ENCODE measurements at regions not wholly inside any gene's neighbourhood (a gene's known extent, or its start where the extent isn't known, plus 50 kb on each side); places are given as distances from the start of the nearest gene placed in this dataset.

DNA sequence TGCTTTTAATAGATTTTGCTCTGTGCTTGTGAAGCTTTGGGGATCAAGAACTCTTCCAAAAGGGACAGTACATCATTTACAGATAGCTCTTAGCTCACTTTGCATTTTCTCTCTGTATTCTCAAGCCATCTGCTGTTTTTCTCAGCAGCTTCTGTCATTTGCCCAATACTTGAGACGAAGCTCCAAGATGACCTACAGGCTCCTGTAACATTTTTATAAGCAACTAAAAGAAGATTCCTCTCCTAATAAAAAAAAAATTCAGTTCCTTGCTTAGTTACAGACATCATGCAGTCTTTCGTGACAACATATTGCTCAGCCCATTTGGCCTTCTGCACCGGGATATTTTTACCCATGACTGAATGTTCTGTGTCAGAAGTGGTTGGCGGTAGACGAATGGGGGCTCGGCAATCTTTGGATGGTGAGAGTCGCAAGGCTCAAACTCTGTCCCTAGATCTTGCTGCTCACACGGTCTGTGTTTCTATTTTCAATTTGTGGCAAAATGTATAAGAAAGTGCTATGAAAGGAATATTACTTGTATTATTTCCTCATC, 215.6 kb downstream of the FSCB start:
- FAIRE-seq = no peak

DNA sequence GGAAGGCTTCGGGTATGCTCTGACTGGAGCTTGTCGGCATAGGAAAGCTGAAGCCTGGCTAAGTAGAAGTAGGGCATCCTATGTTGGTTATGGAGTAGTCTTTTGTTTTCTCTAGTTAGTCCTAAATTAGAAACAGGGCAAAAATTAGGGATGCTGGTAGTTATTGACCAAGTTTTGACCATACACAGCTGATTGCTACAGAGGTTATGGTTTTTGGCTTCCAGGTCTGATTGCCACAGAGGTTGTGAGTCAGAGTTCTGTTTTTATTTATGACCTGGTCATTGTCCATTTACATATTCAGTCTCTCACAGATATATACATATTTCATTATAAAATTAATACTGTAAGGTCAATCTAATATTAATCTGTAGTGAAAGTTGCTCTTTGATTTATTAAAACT, 219.2 kb downstream of the FSCB start:
- no peak for FAIRE-seq

DNA sequence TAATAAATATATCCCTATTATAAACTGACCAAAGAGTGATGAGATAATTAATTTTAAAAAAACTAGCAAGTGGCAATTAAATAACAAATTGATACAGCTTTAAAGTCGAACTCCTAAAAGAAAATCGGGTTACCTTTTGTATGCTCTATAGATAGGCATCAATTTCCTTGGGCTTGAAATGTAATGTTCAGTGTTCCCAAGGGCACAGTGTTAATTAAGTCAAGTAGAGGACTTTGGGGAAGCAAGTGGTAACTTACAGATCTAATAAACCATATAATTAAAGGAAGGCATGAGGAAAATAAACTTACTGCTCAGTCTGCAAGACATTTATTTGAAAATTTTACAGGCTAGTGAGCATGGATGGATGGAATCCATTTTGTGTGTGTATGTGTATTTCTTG, 220.9 kb downstream of the FSCB start:
- FAIRE-seq = no peak

DNA sequence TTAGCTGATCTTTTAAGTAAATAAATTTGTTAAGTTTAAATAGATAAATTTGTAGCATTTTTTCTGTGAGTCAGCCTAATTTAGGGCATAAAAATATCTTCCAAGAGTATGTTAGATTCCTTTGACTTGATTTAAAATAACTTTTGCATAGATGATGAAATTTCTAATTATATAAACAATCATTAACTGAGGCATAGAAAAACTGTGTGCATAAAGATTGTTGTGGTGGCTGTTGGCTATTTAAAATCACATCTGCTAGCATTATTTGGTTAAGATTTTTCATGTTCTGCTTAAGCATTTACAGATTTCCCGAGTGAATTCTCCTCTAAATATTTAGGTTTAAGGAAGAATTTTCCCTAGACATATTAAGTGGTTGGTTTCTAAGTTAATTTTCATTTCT, 223.2 kb downstream of the FSCB start:
- peak; percentile 5 for FAIRE-seq

DNA sequence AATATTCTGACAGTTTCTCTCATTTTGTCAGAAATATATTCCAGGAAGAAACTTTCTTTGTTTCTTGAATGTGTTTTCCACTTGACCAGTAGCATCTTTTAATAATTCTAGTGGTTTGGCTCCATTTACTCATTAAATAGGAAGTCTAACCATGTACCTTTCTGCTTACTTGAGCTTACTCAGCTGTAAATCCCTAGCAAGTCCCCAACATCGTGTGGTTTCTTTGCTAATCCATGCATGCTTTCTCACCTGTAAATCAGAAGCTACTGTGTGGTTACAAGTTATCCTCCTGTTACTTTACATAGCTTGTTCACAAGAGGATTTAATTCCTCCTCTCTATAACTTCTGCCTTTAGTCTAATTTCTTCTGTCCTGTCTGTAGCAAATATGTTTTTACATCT, 227.7 kb downstream of the FSCB start:
- no peak for FAIRE-seq

DNA sequence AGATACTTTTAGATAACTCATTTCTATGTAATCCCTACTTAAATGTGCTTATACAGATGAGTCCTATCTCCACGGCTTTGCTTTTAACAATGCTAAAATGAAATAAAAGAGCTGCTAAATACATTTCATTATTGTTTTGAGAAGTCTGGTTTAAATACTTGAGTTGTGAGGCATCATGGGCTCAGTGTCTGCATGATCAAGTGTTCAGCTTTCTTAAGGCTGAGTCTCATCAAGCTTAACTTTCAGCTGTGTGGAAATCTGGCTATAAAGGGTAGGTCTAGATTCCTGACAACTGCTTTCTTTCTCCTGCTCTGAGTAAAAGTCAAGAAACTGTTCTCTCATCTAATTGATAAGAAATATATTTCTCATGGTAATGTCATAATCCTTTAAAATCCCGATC, 235.4 kb downstream of the FSCB start:
- FAIRE-seq = no peak

DNA sequence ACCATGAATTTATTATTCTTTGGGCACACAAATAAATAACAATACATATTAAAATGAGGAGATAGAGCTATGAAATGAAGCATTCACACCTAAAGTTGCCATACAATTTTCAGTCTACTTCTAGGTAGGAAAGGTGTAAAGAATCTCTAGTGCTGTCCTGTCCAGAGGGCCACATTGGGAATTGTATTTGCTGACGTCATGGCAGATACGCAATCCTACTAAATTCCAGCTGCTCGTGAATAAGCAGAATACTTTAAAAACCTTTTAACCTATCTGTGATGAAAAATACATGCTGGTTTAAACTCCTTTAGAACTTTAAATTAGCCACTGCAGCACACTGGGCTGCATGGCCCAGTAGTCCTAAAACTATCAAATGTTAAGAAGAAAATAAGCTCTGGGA, 236.1 kb downstream of the FSCB start:
- FAIRE-seq = no peak

DNA sequence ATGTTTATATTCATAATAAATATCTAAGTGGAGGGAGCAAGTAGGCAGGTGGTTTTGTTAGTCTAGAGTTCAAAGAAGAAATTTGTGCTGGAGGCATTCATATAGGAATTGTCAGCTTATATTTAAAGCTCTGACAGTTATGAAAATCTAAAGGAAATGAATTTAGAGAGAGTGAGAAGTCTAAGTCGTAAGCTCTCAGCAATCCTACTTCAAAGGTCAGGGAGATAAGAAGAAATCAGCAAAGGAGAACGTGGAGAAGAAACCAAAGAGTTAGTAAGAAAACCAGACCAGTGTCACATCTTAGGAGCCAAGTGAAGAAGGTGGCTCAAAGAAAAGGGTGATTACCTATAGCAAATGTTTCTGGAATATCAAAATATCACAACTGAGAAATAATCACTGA, 241.8 kb downstream of the FSCB start:
- no peak for FAIRE-seq

DNA sequence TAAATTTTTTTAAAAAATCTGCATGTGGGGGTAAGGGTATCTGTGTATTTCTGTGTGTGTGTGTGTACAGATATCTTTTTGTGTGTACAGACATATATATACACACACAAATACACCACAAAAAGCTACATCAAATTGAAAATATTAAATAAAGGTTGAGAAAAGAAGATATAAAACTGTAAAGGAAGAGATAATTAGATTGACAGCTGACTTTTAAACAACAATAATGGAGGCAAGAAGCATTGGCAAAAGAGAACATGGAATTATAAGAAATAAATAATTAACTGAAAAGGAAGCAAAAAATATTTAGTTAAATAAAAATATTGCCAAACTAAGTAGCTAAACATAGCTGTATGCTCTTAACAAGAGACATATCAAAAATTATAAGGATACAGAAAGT, 291.4 kb downstream of the FSCB start:
- no peak for FAIRE-seq

DNA sequence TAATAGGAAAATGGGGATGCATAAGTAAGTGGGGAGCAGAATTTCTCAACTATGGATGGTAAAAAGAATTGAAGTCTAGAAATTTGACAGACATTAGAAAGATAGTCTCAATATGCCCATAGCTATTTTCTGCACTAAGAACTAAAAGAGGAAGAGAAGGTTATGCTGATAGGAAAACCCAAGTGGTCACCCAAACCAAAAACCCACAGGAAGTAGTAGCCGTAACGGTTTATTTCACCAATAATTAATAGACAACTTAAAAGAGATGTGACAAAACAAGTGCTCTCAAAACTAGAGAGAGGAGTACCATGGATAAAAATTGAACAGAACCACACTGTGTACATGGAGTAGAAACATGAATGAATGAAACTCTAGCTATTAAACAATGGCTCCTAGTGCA, 295.4 kb downstream of the FSCB start:
- no peak for FAIRE-seq

DNA sequence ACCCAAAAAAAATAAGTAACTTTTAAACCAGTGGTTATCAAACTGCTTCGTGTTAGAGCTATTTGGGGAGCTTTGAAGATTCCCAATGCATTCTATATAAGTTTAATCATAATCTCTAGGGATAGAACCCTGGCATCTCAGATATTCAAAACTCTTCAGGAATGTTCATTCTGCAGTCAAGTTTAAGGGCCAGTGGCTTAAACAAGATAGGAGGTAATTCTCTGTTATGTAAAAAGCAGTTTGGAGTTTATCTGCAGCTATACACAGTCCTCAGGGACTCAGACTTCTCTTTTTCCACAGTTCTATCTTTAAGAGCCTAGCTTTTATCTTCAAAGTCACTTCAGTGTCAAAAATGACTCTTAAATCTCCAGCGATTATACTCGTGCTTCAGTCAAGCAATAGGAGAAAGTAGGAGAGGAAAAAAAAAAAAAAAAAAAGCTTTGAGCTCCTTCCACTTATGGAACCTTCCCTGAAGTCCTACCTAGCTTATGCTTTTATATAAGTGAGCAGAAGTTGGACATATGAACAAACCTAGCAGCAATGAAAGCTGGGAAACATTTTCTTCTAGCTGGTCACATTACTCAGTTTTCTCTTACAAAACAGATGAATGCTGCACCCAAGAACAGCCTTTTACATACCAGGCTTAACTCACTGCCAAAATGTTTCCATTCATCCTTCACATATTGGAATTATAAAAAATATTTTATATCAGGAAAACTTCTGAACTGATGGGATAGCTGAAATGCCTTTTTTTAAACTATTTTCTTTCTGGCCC, 302.8 kb downstream of the FSCB start:
- no peak for FAIRE-seq

DNA sequence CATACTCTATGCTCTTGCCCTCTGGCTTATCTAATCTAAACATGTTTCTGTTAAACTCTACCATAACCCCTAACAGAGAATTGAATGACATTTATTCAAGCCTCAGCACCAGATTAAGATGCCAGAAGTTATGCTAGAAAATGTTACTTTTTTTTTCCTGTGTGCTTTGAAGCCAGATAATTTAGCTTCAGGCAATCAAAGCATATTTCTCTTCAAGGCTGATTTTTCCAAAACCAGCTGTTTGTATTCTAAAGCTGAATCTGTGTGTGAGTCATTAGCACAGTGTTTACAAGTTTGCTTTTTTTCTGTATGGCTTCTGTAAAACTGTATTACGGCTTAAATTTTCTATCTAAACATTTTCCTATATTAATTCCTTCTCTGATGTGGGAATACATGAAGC, 326.1 kb downstream of the FSCB start:
- FAIRE-seq = no peak

DNA sequence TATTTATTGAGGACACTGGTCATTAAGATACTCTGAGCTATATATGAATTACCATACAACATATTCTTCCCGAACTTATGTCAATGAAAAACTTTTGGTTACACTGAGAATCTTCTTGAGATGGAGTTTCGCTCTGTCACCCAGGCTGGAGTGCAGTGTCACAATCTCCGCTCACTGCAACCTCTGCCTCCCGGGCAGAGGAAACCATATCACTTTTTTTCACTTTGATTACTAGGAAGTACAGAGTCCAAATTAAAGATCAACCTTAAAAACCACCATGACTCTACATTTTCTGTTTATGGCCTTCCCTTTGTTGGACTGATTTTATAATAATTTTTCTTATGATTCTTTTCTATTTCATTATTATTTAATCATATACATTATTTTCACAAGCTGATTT, 336.5 kb downstream of the FSCB start:
- FAIRE-seq = no peak

DNA sequence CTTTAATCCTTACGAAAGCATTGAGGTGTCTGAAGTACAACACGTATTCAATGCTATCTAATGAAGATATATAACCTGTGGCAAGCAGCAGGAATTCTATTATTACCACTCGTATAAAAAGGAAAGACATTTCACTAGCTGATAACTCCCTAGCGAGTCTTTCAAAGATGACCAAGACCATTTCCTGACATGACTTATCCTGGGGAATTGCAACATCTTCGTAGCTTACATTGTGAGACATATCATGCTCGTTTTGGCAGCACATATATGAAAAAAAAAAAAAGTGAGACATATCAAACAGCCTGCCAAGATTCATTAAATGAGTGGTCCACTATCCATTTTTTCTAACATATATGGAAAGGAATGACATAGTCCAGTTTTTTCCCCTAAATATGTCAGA, 337.0 kb downstream of the FSCB start:
- FAIRE-seq = no peak

DNA sequence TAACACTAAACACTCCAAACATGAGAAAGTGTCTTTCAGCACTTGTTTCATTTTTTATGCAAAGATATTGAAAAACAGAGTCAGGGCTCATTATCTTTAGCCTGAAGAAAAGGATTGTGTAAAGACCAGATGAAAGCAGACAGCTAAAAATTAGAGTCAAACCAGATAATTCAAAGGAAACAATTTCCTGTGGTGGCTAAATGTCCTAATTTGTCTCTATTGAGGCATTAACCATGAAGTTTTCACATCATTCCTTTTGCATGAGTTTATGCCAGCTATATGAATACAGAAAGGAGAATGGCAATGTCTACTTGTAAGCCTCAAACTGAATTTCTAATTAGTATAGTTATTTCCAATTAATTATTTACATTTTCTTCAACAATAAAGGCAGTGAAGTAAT, 338.5 kb downstream of the FSCB start:
- no peak for FAIRE-seq

DNA sequence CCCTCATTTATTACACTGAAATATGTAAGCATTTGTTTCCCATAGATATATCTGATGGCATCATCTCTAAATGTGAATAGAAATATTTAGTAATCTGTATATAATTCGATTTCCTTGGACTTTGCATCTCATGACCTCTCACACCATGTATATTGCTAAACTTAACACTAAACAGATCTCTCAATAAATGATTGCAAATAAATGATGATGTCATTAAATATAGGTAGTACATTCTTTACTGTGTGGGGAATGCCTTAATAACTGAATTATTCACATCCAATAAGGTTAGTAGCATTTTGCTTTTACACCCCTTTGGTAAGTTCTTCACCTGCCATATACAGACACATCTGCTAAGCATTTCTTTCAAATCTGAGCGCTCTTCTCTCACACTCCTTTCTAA, 340.5 kb downstream of the FSCB start:
- no peak for FAIRE-seq

DNA sequence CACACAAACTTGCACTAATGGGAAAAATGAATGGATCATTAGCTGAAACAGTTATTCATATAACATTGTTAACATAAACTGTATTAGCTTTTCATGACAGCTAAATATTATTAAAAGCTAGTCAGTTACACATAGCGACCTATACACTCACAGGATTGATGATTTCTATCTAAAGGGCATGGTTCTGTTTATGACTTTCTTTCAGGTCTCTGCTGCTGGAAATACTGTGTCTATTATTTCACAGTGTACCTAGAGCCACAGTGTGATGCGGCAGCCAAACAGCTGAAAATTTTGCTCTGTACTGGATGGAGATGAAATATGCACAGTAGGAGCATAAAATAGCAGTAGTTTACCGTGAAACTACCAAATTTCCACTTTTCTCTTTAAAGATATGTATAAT, 341.1 kb downstream of the FSCB start:
- FAIRE-seq = no peak

DNA sequence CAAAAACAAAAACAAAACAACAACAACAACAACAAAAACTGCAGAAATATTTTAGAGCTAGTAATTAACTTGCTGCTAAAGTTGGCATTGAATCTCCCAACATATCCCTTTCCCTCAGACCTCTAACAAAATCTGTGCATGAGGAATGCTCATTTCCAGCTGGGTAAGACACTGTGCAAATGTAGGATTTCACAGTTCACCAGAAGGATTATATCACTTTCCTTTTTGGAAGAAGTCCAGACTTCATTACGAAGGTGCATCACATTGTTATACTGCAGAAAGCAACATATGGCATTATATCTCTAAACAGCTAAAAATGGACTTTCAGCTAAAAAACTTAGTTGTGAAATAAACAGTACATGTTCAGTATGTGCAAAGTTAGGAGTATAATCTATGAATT, 341.8 kb downstream of the FSCB start:
- no peak for FAIRE-seq

DNA sequence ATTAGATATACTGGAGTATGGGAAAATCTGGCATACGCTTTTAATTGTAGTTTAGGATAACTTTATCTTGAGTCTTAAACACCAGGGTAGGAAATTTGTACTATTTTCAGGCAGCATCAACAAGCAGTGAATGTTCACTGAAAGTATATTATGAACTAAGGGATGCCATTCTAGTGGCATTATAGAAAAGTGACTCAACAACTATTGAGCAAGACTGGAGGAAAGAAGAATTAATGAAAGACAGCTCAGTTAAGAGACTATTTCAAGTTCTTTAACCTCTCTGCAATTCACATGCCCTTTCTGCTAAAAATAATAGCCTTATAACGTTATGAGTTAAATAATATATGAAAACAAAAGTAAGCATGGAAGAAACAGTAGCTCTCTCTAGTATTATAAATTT, 343.1 kb downstream of the FSCB start:
- FAIRE-seq = no peak

DNA sequence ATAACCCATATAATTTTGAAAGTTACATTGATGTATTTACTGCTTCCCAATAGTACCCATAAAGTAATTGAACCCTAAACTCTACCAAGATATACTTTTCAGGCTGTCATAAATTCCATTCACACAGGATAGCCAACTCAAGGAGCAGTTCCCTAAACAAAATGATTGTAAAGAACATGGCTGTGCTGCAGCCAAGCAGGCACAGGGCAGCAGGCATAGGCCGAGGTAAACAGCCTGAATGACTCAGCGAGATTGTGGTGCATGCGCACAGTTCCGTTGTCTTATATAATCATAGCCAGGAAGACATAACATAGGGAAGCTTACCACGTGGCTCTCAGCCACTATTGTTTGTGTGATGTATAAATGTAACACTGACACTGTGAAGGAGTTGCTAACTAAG, 344.9 kb downstream of the FSCB start:
- no peak for FAIRE-seq

DNA sequence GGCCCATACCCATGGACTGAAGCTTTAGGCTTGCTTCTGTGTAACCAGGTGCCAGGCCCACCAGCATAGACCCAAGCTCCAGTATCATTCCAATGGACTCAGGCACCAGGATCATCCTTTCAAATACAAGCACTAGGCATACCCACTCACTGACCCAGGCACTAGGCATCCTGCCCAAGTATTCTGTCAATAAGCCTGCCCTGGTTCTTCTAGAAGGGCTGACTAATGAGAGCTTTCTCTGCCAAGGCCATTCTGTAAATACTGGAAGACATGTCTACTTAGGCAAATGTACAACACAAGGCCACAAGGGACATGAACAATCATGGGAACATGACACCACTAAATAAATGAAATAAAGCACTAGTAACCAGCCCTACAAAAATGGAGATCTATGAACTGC, 352.2 kb downstream of the FSCB start:
- no peak for FAIRE-seq

DNA sequence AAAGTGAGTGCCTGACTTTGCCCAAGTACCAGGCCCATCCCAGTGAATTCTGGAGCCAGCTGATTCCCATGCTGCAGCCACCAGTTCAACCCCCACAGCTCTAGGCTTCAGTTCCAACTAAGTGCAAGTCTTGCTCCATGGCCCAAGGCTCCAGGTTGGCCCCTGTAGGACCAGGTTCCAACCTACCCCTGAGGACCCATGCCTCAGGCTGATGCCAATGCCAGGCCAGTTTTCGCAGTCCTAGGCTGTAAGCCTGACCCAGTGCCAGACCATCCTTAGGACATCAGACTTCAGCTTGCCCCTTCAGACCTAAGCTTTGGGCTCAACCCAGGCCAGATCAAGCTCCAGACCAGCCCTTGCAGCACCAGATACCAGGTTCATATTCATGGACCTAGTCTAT, 352.6 kb downstream of the FSCB start:
- no peak for FAIRE-seq

DNA sequence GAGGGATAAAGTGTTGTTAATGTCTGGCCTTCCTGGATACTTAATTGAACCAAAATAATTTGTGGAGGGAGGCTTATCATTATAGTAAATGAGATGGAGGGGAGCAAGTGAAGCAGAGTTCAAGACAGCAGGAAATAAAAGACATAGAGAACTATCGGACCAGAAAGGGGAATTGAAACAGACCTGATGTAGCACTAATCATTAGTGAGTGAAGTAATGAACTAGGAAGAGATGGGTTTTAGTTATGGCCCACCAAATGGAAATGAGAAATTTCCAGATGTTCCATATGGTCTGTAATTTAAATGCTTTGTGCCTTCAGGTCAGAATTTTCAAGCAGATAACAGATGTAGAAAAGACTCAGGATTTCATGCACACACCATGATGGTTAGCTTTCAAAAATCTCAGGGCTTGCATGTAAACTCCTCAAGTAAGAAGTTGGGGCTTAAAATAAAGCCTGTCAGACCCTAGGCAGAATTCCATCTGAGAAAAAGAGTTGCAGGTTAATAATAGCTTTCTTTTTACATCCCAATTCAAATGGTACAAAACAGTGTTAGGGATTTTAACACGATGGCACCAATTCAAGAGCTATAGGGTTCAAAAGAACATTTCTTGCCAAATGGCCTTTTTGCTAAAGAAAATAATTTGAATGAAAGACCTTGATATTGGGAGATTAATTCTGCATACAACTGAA, 355.8 kb downstream of the FSCB start:
- no peak for FAIRE-seq

DNA sequence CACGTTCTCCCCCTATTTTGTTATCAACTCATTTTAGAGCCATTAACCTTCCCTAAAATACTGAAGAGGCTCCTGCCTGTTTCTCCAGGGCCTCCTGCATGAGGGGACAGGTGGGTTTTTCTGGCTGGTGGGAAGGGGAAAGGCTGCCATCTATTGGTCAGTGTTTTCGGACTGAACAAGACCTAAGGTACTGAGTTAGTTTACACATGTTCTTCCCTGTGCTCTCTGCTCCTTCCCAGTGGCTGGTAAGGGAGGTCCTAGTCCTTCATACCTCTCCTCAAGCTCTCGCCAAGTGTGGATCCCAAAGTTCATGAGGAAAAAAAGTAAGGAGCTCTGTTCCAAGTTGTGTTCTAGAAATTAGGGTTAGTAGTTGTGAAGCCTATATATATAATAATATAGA, 357.5 kb downstream of the FSCB start:
- no peak for FAIRE-seq

DNA sequence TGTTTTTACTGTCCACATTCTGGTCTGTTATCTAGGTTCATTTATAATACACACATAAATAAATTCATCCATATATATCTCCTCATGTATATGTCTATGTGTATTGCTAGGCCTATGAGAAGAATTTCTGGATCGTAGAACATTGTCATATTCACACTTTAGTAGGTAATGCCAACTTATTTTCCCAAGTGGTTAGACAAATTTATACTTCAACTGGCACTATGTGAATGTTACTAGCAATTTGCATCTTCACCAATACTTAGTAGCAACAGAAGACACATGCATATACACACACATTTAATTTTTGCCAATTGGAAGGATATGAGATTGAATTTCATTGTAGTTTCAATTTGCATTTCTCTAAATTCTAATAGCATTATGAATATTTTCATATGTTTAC, 365.1 kb downstream of the FSCB start:
- FAIRE-seq = no peak

All from islet of Langerhans (tissue), 1 donor.